ENCODE measurements at regions not wholly inside any gene's neighbourhood (a gene's known extent, or its start where the extent isn't known, plus 50 kb on each side); places are given as distances from the start of the nearest gene placed in this dataset.

DNA sequence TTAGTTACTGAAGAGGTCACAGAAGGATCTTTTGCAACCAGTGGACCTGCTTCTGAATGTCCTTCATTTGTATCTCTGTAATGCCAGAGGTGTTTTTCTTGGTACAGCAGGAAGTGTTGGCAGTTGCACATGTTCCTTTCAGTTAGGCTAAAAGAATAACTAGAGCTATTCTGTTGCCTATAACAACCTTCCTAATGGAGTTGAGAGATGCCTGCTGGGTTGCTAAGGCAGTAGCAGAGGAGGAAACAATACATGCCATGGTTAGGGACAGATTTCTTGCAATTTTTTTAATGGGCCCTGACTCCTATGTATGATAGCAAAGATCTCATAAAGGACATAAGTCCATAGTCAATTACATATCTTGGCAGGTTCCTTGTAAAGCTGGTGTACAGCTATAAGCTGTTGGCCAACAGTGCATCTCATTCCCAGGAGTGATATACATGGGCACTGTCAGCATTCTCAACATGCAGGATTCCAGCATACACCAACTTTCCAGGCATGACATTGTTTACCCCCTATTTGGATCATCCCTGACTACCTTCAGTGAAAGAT is 556.6 kb downstream of the CCER1 start:
- no peak for DNase-seq (ENCODE audit: low read depth)

DNA sequence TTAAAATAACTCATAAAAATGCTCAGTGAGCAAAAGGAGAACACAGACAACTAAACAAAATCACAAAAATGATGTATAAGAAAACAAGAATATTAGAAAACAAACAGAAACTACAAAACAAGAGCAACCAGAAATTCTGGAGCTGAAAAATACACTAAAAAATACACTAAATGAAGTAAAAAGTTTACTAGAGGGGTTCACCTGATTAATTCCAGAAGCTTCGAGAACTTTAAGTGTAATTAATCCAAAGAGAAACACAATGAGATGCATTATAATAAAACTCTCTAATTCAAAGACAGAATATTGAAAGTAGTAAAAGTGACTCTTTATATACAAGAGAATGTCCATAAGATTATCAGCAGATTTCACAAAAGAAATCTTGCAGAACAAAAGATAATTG is 558.4 kb downstream of the CCER1 start:
- DNase-seq (ENCODE audit: low read depth), result no peak

DNA sequence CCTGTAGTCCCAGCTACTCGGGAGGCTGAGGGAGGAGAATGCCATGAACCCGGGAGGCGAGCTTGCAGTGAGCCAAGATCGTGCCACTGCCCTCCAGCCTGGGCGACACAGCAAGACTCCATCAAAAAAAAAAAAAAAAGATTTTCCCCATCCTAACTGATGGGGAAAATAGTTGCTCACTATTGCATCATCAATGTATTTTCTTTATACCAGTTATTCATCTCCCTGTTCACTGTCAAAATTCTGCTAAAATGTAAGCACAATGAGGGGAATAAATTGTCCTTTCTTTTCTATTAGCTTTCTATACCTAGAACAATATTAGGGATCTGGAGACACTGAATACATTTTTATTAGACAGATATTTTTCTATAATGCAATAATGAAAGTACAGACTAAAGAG is 561.3 kb downstream of the CCER1 start:
- DNase-seq (ENCODE audit: low read depth), result no peak

DNA sequence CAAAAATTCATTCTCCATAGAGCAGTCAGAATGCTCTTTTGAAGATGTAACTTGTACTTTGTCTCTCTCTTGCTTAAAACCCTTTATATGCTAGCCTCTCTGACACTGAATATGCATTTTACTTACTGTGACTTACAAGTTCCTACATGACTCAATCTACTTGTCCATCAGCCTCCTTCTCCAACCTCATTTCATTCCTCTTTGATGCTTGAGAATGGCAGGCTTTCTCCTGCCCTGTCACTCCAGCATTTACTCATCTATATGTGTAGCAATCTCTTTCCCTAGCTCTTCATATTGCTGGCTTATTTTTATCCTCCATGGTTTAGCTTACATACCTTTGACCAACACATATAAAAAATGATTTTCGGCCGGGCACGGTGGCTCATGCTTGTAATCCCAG is 561.9 kb downstream of the CCER1 start:
- DNase-seq (ENCODE audit: low read depth), result no peak

DNA sequence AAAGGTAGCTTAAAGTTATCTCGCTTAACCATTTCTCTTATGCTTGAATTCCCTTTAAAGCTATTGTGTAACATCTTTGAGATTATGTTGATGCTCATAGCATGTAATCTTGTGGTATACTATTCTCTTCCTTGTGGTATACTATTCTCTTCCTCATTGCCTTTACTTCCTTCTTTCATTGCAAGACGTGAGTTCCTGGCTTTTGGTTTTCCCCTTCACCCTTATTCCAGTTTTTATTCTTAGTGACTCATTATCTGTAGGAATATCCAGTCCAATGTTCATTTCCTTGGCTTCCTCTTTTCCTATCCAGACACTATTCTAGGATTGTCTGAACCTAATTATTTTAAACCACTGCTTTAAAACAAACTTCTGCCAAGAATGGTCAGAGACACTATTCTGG is 564.0 kb downstream of the CCER1 start:
- DNase-seq (ENCODE audit: low read depth), result no peak

DNA sequence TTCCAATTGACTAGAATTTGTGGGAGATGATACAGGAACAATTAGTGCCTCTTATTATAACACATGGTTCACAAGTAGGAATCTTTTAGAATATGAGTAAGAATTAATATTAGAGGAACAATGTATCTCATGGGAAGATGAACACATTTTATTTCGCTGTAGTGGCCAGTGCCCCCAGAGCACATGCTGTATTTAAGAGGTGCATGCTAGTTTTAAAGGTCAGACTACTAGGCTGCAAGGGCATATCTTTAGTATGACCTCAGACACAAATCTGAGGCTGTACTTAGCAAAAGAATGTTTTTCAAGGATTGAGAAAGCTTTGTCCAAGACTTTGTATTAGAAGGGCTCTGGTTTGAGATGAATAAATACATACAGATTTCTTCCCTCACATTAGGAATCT is 586.9 kb downstream of the CCER1 start:
- no peak for DNase-seq (ENCODE audit: low read depth)

DNA sequence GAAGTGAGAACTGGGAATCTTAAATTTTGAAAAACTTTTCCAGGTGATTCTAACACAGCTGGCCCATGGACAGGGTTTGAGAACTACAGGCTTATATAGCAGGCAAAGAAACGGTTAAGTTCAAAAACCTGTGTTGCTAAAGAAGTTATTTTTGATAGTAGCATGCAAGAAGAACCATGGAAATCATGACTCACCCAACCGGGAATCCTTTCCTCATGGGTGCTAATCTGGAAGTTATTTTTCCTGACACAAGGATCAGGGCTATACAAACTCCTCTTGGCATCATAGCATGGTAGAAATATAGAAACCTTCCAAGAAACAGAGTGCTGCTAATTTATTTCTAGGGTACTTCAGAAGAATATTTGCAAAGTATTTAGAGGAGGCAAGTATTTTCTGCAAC is 588.7 kb downstream of the CCER1 start:
- no peak for DNase-seq (ENCODE audit: low read depth)

DNA sequence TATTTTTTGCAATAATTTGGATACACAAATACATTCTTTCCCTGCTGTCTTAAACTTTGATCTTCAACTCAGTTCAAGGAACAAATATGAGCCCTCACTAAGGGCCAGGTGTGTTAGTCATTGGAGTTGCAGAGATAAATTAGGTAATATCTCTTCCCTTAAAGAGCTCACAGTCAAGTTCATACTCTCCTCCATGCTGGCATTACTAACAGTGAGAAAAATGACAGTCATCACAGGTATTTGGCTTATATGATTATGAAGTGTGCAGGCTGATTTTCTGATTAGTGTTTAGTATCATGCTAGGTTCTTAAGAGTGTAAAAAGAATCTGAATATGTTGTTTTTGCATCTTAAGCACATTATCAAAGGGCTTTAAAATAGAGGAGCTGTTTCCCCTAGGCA is 594.7 kb downstream of the CCER1 start:
- no peak for DNase-seq (ENCODE audit: low read depth)

DNA sequence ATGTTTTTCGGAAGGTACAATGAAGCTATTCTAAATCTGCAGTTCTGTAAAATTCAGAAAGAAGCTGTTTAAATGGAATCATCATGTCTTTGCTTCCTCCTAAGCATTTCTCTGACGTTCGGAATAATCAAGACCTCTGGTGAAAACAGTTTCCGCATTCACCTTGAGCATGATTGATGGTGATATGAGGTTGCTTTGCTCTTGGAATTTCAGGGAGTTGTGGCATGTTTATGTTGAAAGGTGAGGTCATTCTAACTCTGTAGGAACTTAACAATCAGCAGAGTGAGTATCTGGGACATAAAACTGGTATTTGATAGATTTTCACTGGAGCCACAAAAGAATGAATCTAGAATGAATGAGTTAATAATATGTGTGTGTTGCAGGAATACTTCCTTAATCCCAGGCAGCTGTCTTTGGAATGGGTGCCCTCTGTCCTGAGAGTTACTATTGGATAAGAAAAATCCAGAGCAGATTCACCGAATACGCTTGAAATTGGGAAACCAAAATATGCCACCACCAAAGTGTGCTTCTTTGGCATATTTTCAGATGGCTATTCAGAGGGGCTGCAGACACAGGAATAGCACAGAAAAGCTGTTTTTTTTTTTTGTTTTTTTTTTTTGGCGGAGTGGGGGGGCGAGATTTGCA is 599.1 kb downstream of the CCER1 start:
- DNase-seq (ENCODE audit: low read depth), result no peak

DNA sequence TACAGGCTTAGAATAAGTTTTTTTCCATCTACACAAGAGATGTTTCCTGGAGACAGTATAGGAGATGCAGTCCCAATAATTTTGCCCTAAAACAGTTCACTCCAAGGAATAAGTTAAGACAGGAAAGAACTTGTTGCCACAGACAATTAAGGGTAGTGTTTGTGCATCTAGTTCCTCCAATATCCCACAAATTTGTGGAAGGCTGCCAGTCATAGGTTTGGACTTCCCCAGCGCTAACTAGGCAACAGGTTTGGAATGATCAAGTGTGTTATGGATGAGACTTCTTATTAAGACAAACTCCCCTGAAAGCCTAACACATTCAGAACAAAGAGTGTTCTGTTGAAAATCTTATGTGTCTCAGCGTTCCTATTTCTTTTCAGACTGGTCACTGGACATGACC is 611.0 kb downstream of the CCER1 start:
- no peak for DNase-seq (ENCODE audit: low read depth)

DNA sequence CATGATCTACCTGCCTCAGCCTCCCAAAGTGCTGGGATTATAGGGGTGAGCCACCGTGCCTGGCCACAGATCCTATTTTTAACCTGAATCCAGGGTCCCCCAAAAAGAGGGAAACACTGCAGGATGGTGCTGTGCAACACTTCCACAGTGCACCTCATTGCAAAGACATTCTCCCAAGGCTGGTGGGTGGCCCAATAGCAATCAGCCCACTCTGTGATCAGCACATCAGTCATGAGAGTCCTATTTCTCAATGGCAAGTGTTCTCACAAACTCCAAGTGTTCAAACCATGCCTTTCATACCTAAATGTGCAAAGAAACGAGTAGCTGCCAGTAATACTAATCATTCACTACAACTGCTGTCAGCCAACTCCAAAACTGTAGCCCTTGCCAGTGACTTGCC is 612.9 kb downstream of the CCER1 start:
- no peak for DNase-seq (ENCODE audit: low read depth)

DNA sequence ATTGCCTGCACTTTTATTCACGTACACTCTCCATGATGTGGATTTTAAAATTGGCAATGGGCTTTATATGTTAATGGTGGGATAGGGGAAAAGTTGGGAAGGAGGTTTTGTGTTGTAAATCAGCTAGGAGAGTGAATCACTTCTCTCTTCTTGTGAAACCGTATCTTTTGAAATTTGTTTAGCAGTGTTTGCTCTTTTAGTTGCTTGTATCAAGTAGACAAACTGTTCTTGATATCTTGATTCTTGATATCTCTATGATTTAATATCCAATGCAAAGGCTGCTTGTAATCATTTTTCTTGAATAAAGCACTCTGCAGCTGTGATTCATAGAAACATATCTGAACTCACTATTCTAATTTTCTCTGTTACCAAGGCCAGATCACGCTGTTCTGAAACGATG is 615.1 kb downstream of the CCER1 start:
- no peak for DNase-seq (ENCODE audit: low read depth)

DNA sequence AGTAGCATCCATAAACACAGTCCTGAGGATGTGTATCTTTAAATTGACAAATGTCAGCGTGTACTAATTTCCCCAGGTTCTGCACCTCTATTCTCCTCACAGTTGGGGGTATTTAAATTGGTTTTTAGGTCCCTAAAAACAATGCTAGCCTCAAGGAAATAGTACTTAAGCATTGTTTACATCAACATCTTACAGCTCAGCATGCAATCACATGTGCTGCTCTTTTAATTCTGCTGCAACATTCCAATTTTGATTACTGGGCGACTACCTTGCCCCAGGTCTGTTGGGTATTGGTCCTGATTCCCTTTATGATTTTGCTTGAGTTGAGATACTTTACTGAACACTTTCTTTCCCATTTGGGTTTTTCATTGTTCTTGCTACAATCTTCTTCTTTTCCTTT is 616.6 kb downstream of the CCER1 start:
- no peak for DNase-seq (ENCODE audit: low read depth)

DNA sequence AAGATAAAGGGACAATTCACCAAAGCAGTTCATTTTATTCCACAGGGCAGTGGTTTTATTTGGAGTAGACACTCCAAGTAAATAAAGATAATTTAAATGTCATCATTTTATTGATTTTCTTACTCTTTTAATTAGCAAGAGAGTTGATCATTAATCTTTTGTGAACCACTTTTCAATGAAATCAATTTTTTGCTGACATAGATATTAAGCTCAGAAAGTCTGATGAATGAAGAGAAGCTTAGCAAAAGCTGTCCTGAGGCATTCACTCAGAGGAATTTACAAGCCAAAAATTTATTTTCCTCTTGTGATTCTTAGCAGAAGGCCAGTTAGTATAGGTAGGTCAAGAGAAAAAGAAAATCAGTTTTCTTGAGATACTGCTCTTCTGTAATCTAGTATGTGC is 618.0 kb downstream of the CCER1 start:
- DNase-seq (ENCODE audit: low read depth), result no peak

DNA sequence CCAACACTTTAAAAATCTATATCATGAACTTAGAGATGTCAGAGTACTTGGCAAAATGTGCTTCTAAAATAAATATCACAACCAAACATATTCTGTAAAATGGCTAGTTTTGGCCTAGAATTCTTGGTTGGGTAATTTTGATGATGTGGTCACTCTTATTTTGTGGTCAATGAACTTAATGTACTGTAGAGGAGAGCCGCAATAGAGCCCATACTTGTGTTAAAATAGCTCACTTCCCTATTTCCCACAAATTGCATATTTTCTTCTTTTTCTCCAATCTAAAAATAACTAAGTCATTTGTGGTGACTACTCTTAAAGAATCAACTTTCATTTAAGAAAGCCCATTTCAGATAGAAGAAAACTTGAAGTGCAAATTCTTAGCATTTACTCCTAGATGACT is 619.4 kb downstream of the CCER1 start:
- DNase-seq (ENCODE audit: low read depth), result no peak

DNA sequence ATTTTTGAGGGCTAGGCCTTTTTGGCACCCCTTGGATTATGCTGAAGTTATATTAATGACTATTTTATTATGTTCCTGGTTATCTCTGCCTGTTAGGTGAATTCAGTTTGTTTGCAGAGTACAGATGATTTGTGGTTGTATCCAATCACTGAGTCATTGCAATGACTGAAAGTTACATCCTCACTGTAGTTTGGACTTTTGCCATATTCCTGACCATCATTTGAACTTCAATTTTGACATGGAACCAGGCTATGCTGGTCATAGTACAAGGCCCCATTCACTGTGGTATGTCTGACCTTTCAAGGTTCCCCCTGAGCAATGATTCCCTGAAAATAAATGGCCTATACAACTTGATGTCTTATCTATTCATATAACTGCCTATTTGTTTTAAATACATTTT is 621.0 kb downstream of the CCER1 start:
- DNase-seq (ENCODE audit: low read depth), result no peak

DNA sequence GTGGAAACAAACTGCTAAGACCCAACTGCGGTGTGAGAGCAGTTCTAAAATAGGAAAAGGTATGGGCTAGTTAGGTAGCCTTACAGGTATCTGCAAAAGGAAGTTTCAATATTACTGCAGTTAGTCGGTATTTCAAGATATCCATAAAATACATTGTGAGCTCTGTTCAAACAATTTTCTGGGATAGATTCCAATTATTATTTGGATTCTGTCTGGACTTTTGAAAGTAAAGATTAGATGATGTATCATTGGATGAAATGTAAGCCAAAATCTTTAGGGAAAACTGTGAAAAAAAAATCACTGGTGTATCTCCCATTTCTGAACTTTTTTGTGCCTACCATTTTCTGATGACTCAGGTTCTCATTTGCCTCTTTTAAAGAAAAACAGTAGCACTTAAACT is 621.6 kb downstream of the CCER1 start:
- DNase-seq (ENCODE audit: low read depth), result no peak

DNA sequence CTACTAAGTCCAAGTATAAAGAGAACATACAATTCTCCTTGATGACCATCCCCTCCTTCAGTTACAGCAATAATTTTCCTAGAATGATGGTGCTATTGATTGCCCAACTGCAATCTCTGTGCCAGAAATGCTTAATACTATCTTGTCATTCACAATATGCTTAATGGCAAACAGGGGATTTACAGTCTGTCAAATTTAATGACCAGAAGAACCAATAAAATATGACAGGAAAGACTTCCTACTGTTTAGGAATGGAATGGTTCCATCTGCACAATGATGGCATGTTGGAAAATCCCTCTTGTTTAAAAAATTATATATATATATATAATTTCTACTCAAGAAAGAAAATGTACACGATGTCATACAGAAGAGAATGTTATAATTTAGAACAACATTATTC is 623.2 kb downstream of the CCER1 start:
- DNase-seq (ENCODE audit: low read depth), result no peak

DNA sequence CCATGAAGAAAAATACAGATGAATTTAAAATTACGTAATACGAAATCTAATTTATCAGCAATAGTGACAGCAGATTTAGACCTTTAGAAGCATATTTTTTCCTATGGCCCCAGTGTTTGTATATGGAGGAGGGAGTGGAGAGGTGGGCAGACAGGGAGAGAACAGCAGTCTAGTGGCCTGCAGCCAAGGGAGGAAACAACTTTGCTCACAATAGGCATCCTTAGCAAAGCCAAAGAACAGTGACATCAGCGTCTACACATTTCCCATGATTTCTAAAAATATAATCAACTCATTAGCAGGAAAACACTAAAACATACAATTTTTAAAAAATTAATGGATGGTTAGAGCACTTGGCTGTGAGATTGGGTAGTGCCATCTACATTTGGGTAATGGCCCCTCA is 622.6 kb upstream of the ATP2B1 start:
- DNase-seq (ENCODE audit: low read depth), result no peak

DNA sequence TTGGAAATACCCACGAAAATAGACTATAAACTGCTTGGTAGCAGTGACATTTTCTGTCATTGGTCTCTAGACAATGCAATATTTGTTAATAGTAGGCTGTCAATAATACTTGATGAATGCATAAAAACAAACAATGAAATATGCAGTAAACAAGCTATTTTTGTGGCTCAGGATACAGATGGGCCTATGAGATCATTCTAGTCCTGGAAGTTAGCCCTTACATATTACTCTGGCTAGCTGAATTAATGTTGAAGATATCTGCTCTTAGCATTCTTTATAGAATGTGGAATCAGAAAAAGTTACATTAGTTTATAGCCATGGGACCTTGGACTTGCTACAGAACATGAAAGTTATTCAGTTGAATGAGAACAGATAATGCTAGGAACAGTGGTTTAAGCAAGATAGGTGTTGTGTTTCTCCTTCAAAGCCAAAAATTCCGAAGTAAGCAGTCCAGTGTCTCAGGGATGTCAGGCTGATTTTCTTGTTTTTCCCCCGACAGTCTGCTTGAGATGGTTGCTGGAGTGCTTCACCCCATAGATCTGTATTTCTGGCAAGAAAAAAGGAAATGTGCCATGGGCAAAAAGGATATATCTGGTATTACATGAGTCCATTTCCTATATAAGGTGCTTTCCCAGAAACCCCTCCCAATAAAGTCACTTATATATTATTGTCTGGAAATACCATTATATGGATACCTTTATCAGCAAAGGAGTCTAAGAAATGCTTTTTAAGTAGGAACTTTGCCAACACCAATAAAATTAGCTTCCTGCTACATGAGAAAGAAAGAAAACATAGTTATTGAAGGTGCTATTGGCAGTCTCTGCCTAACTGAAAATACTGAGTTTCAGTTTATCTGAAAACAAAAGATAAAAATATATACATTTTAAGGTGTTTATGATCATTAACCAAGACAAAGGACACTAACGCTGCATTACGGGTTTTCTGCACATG is 619.4 kb upstream of the ATP2B1 start:
- no peak for DNase-seq (ENCODE audit: low read depth)

DNA sequence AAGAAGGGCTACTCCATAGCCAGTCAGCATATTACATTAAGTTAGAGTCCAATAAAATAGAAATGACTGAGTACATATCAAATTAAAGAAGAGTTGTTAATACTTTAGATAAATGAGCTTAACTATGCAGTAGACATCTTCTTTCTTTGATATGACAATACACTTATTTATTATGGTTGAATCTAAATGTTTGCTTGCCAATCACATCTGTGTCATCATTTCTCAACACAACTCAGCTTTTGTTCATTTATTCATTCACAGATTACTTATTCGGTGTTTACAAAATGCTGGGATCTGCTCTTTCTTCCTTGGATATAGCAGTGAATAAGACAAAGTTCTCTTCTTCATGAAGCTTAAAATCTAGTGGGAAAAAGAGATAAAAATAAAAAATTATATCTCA is 614.6 kb upstream of the ATP2B1 start:
- DNase-seq (ENCODE audit: low read depth), result no peak

DNA sequence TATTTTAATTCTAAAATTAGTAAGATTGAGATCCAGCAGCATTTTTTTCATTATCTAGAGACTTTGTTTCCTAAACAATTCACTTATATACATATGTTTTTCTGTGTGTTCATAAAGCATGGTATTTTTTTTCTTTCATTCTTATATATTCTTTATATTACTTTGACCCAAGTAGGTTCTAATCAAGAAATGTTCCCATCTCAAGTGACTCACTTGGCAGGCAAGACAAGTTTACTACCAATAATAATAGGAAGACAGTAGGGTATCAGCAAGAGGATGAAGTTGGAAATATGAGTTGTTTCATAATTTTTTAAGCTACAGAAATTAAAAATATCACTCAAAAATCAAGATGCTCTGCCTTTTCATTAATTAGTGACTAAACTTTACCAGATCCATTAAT is 613.4 kb upstream of the ATP2B1 start:
- no peak for DNase-seq (ENCODE audit: low read depth)

DNA sequence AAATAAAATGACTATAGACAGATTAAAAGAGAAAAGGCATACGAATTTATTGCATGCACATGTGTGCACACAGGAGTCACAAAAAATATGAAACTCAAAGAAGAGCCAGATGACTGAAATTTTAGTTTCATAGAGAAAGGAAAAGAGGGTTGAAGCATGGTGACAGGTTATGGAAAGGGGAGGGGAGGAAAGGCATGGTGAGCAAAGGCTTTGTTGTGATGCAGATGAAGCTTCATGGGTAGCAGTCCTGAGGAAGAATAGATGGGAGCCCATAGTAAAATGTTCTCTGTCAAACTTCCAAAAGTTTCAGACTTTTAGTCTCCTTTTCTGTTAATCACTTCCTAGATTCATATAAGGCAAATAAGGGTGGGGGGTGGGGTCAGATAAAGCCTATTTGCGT is 612.7 kb upstream of the ATP2B1 start:
- no peak for DNase-seq (ENCODE audit: low read depth)

DNA sequence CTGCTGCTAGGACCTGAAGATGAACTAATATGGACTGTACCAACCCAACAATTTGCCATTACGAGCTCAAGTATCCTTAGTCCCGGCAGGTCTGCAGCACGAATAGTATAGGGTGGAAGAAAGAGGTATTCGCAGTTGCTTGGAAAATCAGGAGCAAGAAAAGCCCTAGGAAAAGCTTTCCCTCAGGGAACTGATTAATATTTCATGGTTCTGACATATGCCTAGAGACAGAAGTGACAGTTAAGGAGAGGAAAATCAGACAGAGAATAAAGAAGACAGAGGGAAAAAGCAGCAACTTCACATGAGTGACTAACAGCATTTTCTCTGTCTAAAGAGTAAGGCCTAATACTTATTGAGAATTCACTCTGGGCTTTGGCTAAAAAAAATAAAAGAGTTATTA is 602.9 kb upstream of the ATP2B1 start:
- DNase-seq (ENCODE audit: low read depth), result no peak

Data from stimulated activated CD8-positive, alpha-beta memory T cell treated with anti-CD3 and anti-CD28 coated beads, Interleukin-15, amount 100 ng/mL, for 1 hour (primary cell).